ENCODE measurements at regions not wholly inside any gene's neighbourhood (a gene's known extent, or its start where the extent isn't known, plus 50 kb on each side); places are given as distances from the start of the nearest gene placed in this dataset.

DNA sequence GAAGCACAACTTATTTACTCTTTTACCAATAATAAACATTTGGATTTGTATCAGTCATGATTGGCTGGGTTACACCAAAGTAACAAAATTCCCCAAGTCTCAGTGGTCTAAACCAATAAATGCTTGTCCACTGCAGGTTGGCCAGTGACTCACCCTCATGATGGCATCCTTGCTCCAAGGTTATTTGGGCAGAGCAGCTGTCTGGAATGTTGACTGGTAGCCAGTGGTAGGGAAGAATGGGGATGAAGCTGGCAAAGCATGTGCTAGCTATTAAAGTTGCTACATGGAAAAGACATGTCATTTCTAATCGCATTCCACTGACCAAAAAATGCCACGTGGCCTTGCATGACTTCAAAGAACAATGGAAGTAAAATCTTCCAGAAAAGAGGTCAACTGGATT lies 1168.7 kb upstream of the CELF2 start:
- no peak for TF ChIP-seq HNF4G (IDR thresholded peaks at IDR 0.05)
- Histone ChIP-seq H3K36me3 (ENCODE audit: control insufficient read depth in 4 of 4, insufficient read depth in 3 of 4, low read depth in 1 of 4, low read length in 3 of 4) (no peaks in the 10 kb centered on the region), H3K9me3 (ENCODE audit: control insufficient read depth in 4 of 4, low read length in 3 of 4) (peaks cover 0 to 8% (median 1%) of the 10 kb centered on the region in 4 donors), H3K4me3 (ENCODE audit: low read depth in 1 of 3, low read length in 3 of 3) (no peak overlapping the region), H3K27me3 (ENCODE audit: control insufficient read depth in 4 of 4, insufficient read depth in 4 of 4, low read length in 3 of 4) (no peaks in the 10 kb centered on the region), H3K4me1 (ENCODE audit: control insufficient read depth in 4 of 4, insufficient read depth in 4 of 4, low read length in 3 of 4) (no peaks in the 10 kb centered on the region), H3K27ac (ENCODE audit: low read depth in 1 of 2, low read length in 2 of 2) (no peak overlapping the region), H3K9ac (ENCODE audit: low read depth in 1 of 2, low read length in 2 of 2) (no peak overlapping the region)
- DNase-seq (ENCODE audit: low spot score): no peak
- WGBS: 77% methylated on average over 2 of the region's 2 CpGs

DNA sequence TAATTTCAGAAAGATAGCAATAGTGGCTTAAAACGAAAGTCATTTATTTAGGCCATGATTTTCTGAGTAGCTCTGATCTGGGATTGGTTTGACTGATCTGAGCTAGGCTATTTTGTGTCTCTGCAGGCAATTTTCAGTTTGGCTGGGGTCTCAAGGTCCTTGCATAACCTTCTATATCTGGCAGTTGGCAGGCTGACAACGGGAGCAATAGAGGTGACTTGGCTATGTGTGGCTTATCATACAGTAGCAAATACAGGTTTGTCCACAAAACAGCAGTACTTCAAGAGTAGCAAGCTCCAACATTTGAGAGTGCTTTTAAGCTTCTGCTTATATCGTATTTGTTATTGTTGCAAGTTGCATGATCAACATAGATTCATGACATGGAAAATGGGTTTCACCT lies 1167.3 kb upstream of the CELF2 start:
- TF ChIP-seq HNF4A (conservative IDR thresholded peaks at IDR 0.05): no peak
- no peak for TF ChIP-seq FOXA2 (IDR thresholded peaks at IDR 0.05)
- no peak for TF ChIP-seq SP1 (IDR thresholded peaks at IDR 0.05)
- TF ChIP-seq JUND (IDR thresholded peaks at IDR 0.05): no peak
- TF ChIP-seq, protein P1, sequence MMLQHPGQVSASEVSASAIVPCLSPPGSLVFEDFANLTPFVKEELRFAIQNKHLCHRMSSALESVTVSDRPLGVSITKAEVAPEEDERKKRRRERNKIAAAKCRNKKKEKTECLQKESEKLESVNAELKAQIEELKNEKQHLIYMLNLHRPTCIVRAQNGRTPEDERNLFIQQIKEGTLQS (IDR thresholded peaks at IDR 0.05): no peak
- no peak for TF ChIP-seq FOXA1 (IDR thresholded peaks at IDR 0.05)
- no peak for TF ChIP-seq HNF4G (IDR thresholded peaks at IDR 0.05)
- TF ChIP-seq, protein P2, sequence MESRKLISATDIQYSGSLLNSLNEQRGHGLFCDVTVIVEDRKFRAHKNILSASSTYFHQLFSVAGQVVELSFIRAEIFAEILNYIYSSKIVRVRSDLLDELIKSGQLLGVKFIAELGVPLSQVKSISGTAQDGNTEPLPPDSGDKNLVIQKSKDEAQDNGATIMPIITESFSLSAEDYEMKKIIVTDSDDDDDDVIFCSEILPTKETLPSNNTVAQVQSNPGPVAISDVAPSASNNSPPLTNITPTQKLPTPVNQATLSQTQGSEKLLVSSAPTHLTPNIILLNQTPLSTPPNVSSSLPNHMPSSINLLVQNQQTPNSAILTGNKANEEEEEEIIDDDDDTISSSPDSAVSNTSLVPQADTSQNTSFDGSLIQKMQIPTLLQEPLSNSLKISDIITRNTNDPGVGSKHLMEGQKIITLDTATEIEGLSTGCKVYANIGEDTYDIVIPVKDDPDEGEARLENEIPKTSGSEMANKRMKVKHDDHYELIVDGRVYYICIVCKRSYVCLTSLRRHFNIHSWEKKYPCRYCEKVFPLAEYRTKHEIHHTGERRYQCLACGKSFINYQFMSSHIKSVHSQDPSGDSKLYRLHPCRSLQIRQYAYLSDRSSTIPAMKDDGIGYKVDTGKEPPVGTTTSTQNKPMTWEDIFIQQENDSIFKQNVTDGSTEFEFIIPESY (IDR thresholded peaks at IDR 0.05): no peak
- no peak for TF ChIP-seq TAF1 (conservative IDR thresholded peaks at IDR 0.05)
- no peak for TF ChIP-seq RXRA (IDR thresholded peaks at IDR 0.05)
- TF ChIP-seq YY1 (IDR thresholded peaks at IDR 0.05): no peak
- Histone ChIP-seq H3K4me3 (ENCODE audit: low read depth in 1 of 3, low read length in 3 of 3) (no peak overlapping the region), H3K27ac (ENCODE audit: low read depth in 1 of 2, low read length in 2 of 2) (no peak overlapping the region), H3K36me3 (ENCODE audit: control insufficient read depth in 4 of 4, insufficient read depth in 3 of 4, low read depth in 1 of 4, low read length in 3 of 4) (no peaks in the 10 kb centered on the region), H3K9ac (ENCODE audit: low read depth in 1 of 2, low read length in 2 of 2) (no peak overlapping the region), H3K27me3 (ENCODE audit: control insufficient read depth in 4 of 4, insufficient read depth in 4 of 4, low read length in 3 of 4) (no peaks in the 10 kb centered on the region), H3K9me3 (ENCODE audit: control insufficient read depth in 4 of 4, low read length in 3 of 4) (peaks cover 0 to 6% (median under 1%) of the 10 kb centered on the region in 4 donors), H3K4me1 (ENCODE audit: control insufficient read depth in 4 of 4, insufficient read depth in 4 of 4, low read length in 3 of 4) (no peaks in the 10 kb centered on the region)
- WGBS: 60% methylated on average over 3 of the region's 3 CpGs
- no peak for DNase-seq (ENCODE audit: low spot score)

DNA sequence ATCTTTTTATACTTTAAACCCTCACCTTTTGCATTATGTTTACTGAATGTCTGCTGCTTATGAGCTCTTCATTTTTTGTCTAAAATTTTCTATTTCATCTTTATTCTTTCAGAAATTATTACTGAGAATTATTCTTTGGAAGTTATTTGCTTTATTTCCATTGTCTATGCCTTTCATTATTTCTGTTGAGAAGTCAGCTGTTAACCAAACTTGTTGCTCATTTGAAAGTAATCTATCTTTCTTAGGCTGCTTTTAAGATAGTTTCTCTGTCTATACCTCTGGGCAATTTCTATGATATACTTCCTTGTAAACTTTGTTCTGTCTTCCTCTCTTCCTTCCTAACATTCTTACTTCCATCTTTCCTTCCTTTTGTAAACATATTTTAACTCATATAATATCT lies 1165.9 kb upstream of the CELF2 start:
- Histone ChIP-seq H3K27ac (ENCODE audit: low read depth in 1 of 2, low read length in 2 of 2) (no peak overlapping the region), H3K4me3 (ENCODE audit: low read depth in 1 of 3, low read length in 3 of 3) (no peak overlapping the region), H3K36me3 (ENCODE audit: control insufficient read depth in 4 of 4, insufficient read depth in 3 of 4, low read depth in 1 of 4, low read length in 3 of 4) (no peaks in the 10 kb centered on the region), H3K4me1 (ENCODE audit: control insufficient read depth in 4 of 4, insufficient read depth in 4 of 4, low read length in 3 of 4) (no peaks in the 10 kb centered on the region), H3K9ac (ENCODE audit: low read depth in 1 of 2, low read length in 2 of 2) (no peak overlapping the region), H3K9me3 (ENCODE audit: control insufficient read depth in 4 of 4, low read length in 3 of 4) (peaks cover 0 to 5% (median 2%) of the 10 kb centered on the region in 4 donors), H3K27me3 (ENCODE audit: control insufficient read depth in 4 of 4, insufficient read depth in 4 of 4, low read length in 3 of 4) (no peaks in the 10 kb centered on the region)
- no peak for TF ChIP-seq RXRA (IDR thresholded peaks at IDR 0.05)
- TF ChIP-seq RAD21 (IDR thresholded peaks at IDR 0.05): no peak
- no peak for DNase-seq (ENCODE audit: low spot score)
